Epithelial cell of prostate (primary cell): ENCODE measurements at regions not wholly inside any gene's neighbourhood (a gene's known extent, or its start where the extent isn't known, plus 50 kb on each side); places are given as distances from the start of the nearest gene placed in this dataset.
"Not testable (repeated sequence)": the region's sequence is repeated elsewhere in the genome, so short reads cannot be mapped to it uniquely, and the experiment has no call there.

Experiments used
- DNase-seq: peaks from one replicate; pipeline ENCODE4 v3.0.0-alpha.2; 2011; ENCODE audit warnings: low read depth, low spot score
- H3K27ac ChIP-seq: fragments of 450-650 bp; 2 replicates; pipeline ENCODE4 v1.5.1; 2017; ENCODE audit warnings: mild to moderate bottlenecking

DNA sequence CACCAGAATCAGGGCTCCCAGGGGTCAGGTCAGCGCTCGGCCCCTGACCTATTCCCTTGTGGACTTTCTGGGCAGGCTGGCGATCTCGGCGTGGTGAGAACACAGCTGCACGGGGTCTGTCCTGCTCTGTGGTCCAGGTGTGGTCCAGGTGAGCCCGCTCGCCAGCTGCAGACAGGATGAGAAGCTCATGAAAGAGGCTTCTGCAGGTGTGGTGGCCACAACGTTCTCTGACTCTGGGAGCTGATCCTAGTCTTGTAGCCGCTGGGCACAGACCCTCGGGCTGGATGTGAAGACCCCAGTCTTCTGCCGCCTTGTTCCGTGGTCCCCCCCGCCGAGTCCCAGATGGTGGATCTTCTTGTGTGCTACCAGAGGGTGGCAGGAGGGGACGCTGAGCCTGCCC lies 129.7 kb downstream of the RTP5 start:
- no peak overlapping the region for H3K27ac ChIP-seq
- DNase-seq, result no peak

GRCh38 chr2:242001853-242002252 lies 132.3 kb downstream of the RTP5 start:
- no peak for DNase-seq
- H3K27ac ChIP-seq, result no peak overlapping the region

DNA sequence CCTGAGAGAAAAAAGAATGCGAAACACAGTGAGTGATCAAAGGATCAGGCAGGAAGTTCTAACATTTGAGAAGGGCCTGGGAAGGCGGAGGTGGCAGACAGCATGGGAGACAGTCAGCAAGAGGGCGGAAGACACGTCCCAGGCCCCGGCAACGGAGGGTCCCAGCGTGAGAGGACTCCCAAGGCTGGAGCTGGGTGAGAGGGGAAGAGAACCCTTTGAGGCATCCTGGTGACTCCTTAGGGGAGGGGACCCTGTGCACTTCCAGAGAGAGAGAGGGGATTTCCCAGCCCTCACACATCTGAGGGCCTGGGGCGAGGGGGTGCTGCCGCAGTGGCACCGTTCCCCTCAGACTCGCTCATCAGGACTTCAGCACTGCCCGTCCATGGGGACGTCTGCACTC lies 133.4 kb downstream of the RTP5 start:
- no peak for DNase-seq
- H3K27ac ChIP-seq, result no peak overlapping the region

DNA sequence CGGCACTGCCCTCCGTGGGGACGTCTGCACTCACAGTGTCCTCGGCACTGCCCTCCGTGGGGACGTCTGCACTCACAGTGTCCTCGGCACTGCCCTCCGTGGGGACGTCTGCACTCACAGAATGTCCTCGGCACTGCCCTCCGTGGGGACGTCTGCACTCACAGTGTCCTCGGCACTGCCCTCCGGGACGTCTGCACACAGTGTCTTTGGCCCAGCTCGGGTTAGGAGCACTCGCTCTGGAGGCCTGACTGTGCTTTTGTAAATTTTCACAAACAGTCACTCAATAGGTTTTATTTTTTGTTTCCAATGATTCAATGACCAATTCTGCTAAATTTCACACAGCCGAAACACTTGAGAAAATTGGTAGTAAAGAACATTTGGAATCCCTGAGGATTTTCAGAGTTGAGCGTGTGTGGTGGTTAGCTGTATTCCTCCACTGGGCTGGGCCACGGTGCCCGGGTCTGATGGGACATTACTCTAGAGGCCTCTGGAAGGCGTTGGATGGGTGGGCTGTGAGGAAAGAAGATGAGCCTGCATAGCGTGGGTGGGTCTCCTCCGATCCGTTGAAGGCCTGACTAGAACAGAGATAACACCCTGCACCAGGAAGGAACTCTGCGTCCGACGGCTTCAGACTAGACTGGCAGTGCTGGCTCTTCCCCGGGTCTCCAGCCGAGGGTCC lies 134.8 kb downstream of the RTP5 start:
- no peak for DNase-seq
- no peak overlapping the region for H3K27ac ChIP-seq

DNA sequence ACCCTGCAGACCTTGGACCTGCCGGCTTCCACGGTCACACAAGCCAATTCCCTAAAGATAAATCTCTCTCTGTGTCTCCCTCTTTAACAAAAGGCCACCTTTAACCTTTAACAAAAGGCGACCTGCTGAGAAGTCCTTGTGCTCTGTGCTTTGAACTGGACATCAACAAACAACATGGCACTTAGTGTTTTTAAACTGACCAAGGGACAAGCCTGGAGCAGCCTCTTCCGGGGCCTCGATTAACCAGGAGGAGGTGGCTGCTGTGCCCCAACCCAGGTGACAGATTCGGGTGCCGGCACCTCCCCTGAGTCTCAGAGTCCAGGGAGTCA lies 135.3 kb downstream of the RTP5 start:
- no peak for DNase-seq
- H3K27ac ChIP-seq, result no peak overlapping the region

GRCh38 chr2:242006091-242006634 lies 136.6 kb downstream of the RTP5 start:
- not testable (repeated sequence) for DNase-seq, H3K27ac ChIP-seq

DNA sequence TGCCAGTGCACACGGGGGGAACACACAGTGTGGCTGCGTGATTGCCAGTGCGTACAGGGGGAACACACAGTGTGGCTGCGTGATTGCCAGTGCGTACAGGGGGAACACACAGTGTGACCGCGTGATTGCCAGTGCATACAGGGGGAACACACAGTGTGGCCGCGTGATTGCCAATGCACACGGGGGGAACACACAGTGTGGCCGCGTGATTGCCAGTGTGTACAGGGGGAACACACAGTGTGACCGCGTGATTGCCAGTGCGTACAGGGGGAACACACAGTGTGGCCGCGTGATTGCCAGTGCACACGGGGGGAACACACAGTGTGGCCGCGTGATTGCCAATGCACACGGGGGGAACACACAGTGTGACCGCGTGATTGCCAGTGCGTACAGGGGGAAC lies 139.4 kb downstream of the RTP5 start:
- DNase-seq, H3K27ac ChIP-seq: not testable (repeated sequence)

- H3K27ac ChIP-seq, DNase-seq: not testable (repeated sequence)
These were observed 140.3 kb downstream of the RTP5 start for GRCh38 chr2:242009846-242010245.

DNA sequence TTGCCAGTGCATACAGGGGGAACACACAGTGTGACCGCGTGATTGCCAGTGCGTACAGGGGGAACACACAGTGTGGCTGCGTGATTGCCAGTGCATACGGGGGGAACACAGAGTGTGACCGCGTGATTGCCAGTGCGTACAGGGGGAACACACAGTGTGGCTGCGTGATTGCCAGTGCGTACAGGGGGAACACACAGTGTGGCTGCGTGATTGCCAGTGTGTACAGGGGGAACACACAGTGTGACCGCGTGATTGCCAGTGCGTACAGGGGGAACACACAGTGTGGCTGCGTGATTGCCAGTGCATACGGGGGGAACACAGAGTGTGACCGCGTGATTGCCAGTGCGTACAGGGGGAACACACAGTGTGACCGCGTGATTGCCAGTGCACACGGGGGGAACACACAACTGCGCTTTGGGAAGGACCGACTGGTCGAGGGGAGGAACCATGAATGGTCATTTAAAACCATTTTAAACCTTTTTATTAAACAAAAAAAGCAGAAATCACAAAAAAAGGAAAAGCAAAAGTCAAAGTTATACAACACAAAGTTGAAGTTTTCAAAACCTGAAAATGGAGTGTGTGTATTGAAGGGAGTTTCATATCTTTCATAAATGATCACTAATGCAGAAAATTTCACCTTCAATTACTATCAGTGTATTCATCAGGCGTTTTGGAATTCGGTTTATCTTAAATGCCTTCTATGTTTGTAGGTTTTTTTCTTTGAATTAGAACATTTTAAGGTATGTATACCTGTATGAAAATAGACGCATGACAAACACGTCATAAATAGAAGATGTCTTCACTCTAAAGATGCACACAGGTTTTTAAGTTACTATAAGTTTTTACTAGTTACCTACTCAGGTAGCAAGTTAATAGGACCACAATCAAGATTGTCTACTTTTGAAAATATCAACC lies 141.0 kb downstream of the RTP5 start:
- DNase-seq, result not testable (repeated sequence)

DNA sequence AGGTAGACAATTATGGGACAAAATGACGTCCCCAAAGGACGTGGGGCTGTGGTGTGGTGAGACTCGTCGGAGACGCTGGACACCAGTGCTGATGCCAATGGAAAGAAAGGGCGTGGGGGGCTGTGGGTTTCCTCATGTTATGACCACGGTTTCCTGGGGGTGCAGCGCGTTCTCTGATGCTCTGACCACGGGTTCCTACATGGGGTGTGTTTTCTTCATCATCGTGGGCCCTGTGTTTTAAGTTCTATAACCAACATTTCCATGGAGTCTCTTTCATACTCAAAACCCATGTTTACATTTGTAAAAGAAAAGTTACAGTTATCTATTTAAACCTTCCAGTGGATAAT lies 141.6 kb downstream of the RTP5 start:
- no peak for DNase-seq
- H3K27ac ChIP-seq, result no peak overlapping the region

More for the DNA sequence above, 141.0 kb downstream of the RTP5 start:
- not testable (repeated sequence) for H3K27ac ChIP-seq

DNA sequence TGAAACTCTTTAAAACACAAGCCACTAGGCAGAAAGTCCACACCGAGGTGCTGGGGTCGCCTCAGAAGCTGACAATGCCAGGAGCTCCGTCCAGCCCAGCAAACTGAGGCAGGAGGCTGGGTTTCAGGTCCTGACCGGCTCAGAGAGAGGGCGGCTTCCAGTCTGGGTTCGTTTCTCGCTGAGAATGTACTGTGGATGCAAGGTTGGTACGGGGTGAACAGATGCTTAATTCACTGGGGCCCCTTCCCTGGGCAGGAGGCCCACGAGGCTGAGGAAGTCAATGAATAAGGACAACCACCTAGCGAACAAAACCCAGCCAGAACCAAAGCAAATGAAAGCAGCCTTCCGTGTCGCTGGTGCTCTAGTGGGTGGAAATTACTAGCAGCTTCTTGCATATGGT lies 142.0 kb downstream of the RTP5 start:
- H3K27ac ChIP-seq, result no peak overlapping the region
- DNase-seq, result no peak

- no peak overlapping the region for H3K27ac ChIP-seq
- no peak for DNase-seq
These were observed 142.6 kb downstream of the RTP5 start for GRCh38 chr2:242011991-242012764.

DNA sequence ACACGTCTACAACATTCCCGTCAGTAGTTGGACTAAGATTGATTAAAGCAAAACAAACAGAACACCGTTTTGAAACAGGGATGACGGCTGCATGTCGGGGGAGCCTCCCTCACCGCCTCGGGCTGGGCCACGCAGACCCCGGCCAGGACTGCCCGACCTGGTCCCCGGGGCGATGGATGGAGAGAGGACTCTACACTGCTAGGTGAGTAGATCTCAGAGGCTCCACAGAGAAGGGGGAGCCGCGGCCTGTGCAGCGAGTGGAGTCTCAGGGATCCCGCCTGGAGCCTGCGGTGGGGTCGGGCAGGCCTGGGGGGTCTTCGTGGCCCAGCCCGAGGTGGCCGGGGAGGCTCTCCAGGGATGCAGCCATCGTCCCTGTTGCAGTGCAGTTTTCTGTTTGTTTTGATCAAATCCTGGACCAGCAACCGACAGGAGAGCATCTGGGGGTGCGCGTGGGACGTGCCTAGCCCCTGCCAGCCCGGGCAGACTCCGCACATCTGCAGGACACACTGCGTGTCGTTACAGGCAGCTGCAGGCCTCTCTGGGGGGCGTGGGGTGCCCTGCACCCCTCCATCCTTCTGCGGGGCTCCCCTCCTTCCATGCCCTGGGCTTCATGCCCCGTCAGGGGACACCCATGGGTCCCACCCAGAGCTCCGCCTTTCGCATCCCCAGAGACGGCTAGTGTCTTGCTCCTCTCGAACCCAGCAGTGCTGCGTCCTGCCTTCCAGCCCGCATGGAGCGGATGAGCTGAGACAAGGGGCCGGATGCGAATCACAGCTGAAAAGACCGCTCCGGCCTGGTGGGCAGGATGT lies 143.6 kb downstream of the RTP5 start:
- H3K27ac ChIP-seq, result no peak overlapping the region

DNA sequence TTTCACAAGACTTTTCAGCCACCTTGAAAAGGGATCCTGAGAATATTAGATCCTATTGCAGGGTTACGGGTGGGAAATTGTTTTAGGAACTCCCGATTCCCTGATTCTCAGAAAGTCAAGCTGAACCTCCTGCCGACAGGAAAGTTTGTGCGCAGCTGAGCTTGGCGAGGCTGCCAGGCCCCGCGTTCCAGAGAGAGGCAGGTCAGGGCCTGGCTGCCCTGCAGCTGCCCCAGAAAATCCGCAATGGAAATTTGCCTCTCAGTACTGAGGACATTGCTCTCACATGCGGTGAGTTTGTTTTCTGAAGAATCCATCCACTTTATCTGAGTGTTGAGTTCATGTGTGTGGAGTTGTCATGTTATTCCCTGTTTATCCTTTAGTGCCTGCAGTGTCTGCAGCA lies 144.2 kb downstream of the RTP5 start:
- DNase-seq, result no peak
- no peak overlapping the region for H3K27ac ChIP-seq

More for the DNA sequence above, 143.6 kb downstream of the RTP5 start:
- DNase-seq, result no peak

- H3K27ac ChIP-seq, result no peak overlapping the region
- DNase-seq, result no peak
These were observed 145.9 kb downstream of the RTP5 start for GRCh38 chr2:242015108-242016065.

DNA sequence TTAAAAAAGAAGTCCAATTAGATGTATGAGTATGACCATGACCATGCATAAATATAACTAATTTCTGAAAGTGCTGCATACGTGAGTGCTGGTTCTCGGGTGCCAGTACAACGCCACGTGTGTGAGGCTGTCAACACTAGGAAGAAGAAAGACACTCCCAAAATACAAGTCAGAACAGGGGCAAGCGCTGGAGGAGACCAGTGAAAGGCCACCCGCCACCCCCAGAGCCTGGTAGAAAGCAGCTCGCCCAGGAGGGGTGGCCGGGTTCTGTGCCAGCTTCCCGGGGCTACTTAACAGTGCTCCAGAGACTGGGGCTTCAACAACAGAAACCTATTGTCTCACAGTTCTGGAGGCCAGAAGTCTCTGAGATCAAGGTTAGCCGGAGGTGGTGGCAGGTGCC lies 147.6 kb downstream of the RTP5 start:
- H3K27ac ChIP-seq, result no peak overlapping the region
- DNase-seq, result no peak

DNA sequence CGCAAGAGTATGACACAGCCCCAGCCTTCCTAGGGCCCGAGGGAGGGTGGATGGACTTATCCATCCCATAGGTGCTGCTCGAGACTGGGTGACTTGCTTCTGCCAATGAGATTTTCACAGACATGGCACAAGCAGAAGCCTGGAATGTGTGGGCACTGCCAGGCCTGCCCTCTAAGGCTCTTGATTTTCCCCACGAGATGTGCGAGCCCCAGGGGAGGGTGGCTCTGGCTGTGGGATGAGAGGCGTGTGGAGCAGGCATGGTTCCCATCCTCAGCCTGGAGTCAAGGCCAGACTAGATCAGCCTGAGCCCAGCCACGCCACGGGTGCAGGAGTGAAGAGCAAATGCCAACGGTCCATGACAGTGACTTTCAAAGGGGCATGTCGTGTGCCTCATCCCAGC lies 148.9 kb downstream of the RTP5 start:
- not testable (repeated sequence) for DNase-seq, H3K27ac ChIP-seq

DNA sequence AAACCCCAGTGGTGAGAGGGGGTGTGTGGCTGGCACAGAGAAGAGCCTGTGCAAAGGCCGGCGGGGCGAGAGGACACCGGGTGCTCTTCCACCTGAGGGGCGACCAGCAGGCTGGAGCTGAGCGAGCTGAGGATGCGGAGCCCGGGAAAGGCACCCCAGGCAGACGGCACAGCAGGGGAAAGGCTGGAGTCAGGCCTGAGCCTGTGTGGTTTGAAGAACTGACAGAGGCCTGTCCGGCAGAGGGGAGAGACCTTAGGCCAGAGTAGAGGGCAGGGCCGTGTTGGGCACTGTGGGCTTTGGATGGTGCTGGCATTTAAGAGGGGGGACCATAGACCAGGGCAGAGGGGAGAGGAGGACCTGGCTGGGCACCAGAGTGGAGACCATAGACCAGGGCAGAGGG lies 149.8 kb downstream of the RTP5 start:
- DNase-seq, result no peak
- no peak overlapping the region for H3K27ac ChIP-seq
